ENCODE measurements at regions not wholly inside any gene's neighbourhood (a gene's known extent, or its start where the extent isn't known, plus 50 kb on each side); places are given as distances from the start of the nearest gene placed in this dataset.
"Not testable (repeated sequence)": the region's sequence is repeated elsewhere in the genome, so short reads cannot be mapped to it uniquely, and the experiment has no call there.

GRCh38 chr6:19979059-19979458, 141.9 kb downstream of the ID4 start:
- DNase-seq, result no peak

- DNase-seq, result no peak
Observed at GRCh38 chr6:19979986-19980385, 142.8 kb downstream of the ID4 start.

GRCh38 chr6:19983374-19983773, 146.2 kb downstream of the ID4 start:
- no peak for DNase-seq

- no peak for DNase-seq
Observed at GRCh38 chr6:19986691-19987438, 149.7 kb downstream of the ID4 start.

- no peak for DNase-seq
Observed at GRCh38 chr6:19988555-19988954, 151.4 kb downstream of the ID4 start.

GRCh38 chr6:19991176-19991575, 154.0 kb downstream of the ID4 start:
- no peak for DNase-seq

GRCh38 chr6:19994909-19995308, 157.7 kb downstream of the ID4 start:
- DNase-seq, result no peak

- DNase-seq, result no peak
Observed at GRCh38 chr6:19995575-19996257, 158.5 kb downstream of the ID4 start.

- no peak for DNase-seq
Observed at GRCh38 chr6:19997104-19997503, 159.9 kb downstream of the ID4 start.

GRCh38 chr6:19998541-19998940, 161.4 kb downstream of the ID4 start:
- DNase-seq, result no peak

- DNase-seq, result peak; percentile 52
Observed at GRCh38 chr6:19999319-20000191, 162.4 kb downstream of the ID4 start.

GRCh38 chr6:20001286-20001685, 164.1 kb downstream of the ID4 start:
- DNase-seq, result no peak

GRCh38 chr6:20006037-20006436, 168.9 kb downstream of the ID4 start:
- no peak for DNase-seq

GRCh38 chr6:20008131-20008530, 171.0 kb downstream of the ID4 start:
- no peak for DNase-seq

GRCh38 chr6:20013066-20013861, 176.1 kb downstream of the ID4 start:
- no peak for DNase-seq

GRCh38 chr6:20014508-20014907, 177.3 kb downstream of the ID4 start:
- no peak for DNase-seq

GRCh38 chr6:20020526-20020925, 183.4 kb downstream of the ID4 start:
- no peak for DNase-seq

- no peak for DNase-seq
Observed at GRCh38 chr6:20021795-20022194, 184.6 kb downstream of the ID4 start.

- DNase-seq, result not testable (repeated sequence)
Observed at GRCh38 chr6:20023549-20024315, 186.6 kb downstream of the ID4 start.

- no peak for DNase-seq
Observed at GRCh38 chr6:20024316-20024673, 187.1 kb downstream of the ID4 start.

GRCh38 chr6:20024978-20025377, 187.3 kb downstream of the MBOAT1 start:
- no peak for DNase-seq

GRCh38 chr6:20025681-20026080, 186.6 kb downstream of the MBOAT1 start:
- DNase-seq, result no peak

Measured in T1000 (cell line).